ENCODE measurements at regions not wholly inside any gene's neighbourhood (a gene's known extent, or its start where the extent isn't known, plus 50 kb on each side); places are given as distances from the start of the nearest gene placed in this dataset.

DNA sequence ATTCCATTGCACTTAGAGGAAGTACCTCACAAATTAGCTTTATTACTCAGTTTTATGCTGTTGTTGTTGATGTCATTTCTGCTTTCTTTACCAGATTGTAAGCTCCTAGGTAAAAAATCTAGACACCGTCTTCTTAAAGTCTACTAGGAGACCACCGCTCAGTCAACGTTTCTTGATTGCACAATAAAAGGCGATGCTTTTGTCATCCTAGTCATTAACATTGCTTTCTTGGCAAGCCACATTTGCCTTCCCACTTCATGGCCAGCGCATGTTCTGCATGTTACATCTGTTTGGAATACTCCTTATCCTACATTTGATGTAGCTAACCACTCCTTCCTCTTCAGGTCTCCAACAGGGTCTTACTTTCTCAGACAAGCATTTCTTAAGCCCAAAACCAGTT, 464.0 kb upstream of the TUSC1 start:
- no peaks in the 10 kb centered on the region for H3K79me2 ChIP-seq (ENCODE audit: insufficient read depth, low read length)
- DNase-seq (ENCODE audit: low read depth) (no peak), FAIRE-seq (no peak)
- no peak overlapping the region for H3K27ac Mint-ChIP-seq (ENCODE audit: unreplicated experiment)
- H2AFZ ChIP-seq (ENCODE audit: low read depth, low read length) = no peak overlapping the region
- H3K36me3 Mint-ChIP-seq (ENCODE audit: low read depth, unreplicated experiment) = no peaks in the 10 kb centered on the region
- H3K4me1 Mint-ChIP-seq (ENCODE audit: low read depth, unreplicated experiment) = no peaks in the 10 kb centered on the region
- H3K27me3 Mint-ChIP-seq (ENCODE audit: low read depth, unreplicated experiment) = no peaks in the 10 kb centered on the region
- no peaks in the 10 kb centered on the region for H3K4me1 ChIP-seq (ENCODE audit: insufficient read depth, low read length)
- H3K9me3 Mint-ChIP-seq (ENCODE audit: unreplicated experiment) = no peaks in the 10 kb centered on the region
- H3K27me3 ChIP-seq (ENCODE audit: insufficient read depth, low read length) = no peaks in the 10 kb centered on the region
- H4K20me1 ChIP-seq (ENCODE audit: insufficient read depth, low read length) = no peaks in the 10 kb centered on the region
- no peak overlapping the region for H3K27ac ChIP-seq (ENCODE audit: low read depth, low read length)
- H3K9ac ChIP-seq (ENCODE audit: low read length) = no peak overlapping the region
- no peak overlapping the region for H3K4me3 Mint-ChIP-seq (ENCODE audit: unreplicated experiment)
- H3K9me3 ChIP-seq (ENCODE audit: insufficient read depth, low read depth, low read length) = no peaks in the 10 kb centered on the region
- TF ChIP-seq EZH2 (IDR thresholded peaks at IDR 0.05; ENCODE audit: insufficient read depth, low read length) = no peak
- TF ChIP-seq, protein P1, sequence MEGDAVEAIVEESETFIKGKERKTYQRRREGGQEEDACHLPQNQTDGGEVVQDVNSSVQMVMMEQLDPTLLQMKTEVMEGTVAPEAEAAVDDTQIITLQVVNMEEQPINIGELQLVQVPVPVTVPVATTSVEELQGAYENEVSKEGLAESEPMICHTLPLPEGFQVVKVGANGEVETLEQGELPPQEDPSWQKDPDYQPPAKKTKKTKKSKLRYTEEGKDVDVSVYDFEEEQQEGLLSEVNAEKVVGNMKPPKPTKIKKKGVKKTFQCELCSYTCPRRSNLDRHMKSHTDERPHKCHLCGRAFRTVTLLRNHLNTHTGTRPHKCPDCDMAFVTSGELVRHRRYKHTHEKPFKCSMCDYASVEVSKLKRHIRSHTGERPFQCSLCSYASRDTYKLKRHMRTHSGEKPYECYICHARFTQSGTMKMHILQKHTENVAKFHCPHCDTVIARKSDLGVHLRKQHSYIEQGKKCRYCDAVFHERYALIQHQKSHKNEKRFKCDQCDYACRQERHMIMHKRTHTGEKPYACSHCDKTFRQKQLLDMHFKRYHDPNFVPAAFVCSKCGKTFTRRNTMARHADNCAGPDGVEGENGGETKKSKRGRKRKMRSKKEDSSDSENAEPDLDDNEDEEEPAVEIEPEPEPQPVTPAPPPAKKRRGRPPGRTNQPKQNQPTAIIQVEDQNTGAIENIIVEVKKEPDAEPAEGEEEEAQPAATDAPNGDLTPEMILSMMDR (IDR thresholded peaks at IDR 0.05; ENCODE audit: insufficient read depth, low read depth, low read length) = no peak
- no peak overlapping the region for H3K4me3 ChIP-seq (ENCODE audit: insufficient read depth, low read depth, low read length)
- no peaks in the 10 kb centered on the region for H3K36me3 ChIP-seq (ENCODE audit: insufficient read depth, low read length)
- no peak overlapping the region for H3K4me2 ChIP-seq (ENCODE audit: low read length)

DNA sequence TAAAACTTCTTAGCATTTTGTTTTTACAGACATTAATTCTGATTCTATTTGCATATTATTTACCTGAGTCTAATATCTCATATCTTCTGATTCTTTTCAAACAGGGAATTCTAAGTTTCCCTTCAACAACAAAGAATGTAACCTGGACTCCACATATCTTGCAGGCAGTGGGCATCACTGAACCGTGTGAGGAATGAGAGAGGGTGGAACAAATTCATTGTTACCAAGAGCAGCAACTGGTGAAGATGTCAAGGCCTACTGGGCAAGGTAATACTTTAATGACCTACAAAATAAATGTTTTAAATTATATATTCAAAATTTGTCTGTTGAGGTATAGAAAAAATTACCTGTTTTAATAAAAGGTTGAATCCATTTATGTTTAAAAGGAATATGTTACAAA, 455.3 kb upstream of the TUSC1 start:
- Histone ChIP-seq H3K36me3 (ENCODE audit: insufficient read depth, low read length) (no peaks in the 10 kb centered on the region), H3K4me2 (ENCODE audit: low read length) (no peak overlapping the region), H3K4me3 (ENCODE audit: insufficient read depth, low read depth, low read length) (no peak overlapping the region), H4K20me1 (ENCODE audit: insufficient read depth, low read length) (no peaks in the 10 kb centered on the region), H3K9ac (ENCODE audit: low read length) (no peak overlapping the region), H3K4me1 (ENCODE audit: insufficient read depth, low read length) (no peaks in the 10 kb centered on the region), H2AFZ (ENCODE audit: low read depth, low read length) (no peak overlapping the region), H3K27me3 (ENCODE audit: insufficient read depth, low read length) (no peaks in the 10 kb centered on the region), H3K27ac (ENCODE audit: low read depth, low read length) (no peak overlapping the region), H3K9me3 (ENCODE audit: insufficient read depth, low read depth, low read length) (no peaks in the 10 kb centered on the region), H3K79me2 (ENCODE audit: insufficient read depth, low read length) (no peaks in the 10 kb centered on the region)
- Mint-ChIP-seq H3K27ac (ENCODE audit: unreplicated experiment) (no peak overlapping the region), H3K36me3 (ENCODE audit: low read depth, unreplicated experiment) (no peaks in the 10 kb centered on the region), H3K9me3 (ENCODE audit: unreplicated experiment) (no peaks in the 10 kb centered on the region), H3K27me3 (ENCODE audit: low read depth, unreplicated experiment) (no peaks in the 10 kb centered on the region), H3K4me3 (ENCODE audit: unreplicated experiment) (no peak overlapping the region), H3K4me1 (ENCODE audit: low read depth, unreplicated experiment) (peaks cover 5% of the 10 kb centered on the region)
- DNase-seq (ENCODE audit: low read depth) = no peak
- no peak for FAIRE-seq
- TF ChIP-seq EZH2 (IDR thresholded peaks at IDR 0.05; ENCODE audit: insufficient read depth, low read length) = no peak
- TF ChIP-seq, protein P1 (IDR thresholded peaks at IDR 0.05; ENCODE audit: insufficient read depth, low read depth, low read length) = no peak

DNA sequence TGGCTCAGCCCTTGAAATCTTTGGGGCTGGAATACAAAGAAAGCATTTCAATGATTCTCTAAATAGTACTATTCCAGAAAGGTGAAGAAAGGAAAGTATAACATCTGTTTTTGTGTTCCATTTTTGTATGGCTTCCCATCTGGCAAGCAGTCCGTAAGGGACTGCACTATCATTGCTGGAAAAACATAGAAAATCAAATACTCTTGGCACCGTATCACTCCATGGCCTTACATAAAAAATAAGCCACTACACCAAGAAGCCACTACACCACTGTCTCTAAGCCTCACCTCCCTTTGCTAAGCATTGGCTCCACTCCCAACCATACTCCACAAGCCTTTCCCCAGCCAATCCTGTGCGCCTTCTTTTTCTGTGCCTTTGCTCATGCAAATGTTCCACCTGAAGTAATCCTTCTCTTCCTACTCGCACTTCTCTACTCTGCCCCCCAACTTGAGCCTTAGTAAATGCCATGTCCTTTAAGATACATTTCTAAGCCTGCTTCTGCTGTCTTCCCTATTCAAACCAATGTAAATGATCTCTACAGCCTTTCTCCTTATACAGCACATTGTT, 454.6 kb upstream of the TUSC1 start:
- Histone ChIP-seq H3K4me3 (ENCODE audit: insufficient read depth, low read depth, low read length) (no peak overlapping the region), H3K4me1 (ENCODE audit: insufficient read depth, low read length) (no peaks in the 10 kb centered on the region), H3K9ac (ENCODE audit: low read length) (no peak overlapping the region), H3K36me3 (ENCODE audit: insufficient read depth, low read length) (no peaks in the 10 kb centered on the region), H2AFZ (ENCODE audit: low read depth, low read length) (no peak overlapping the region), H3K4me2 (ENCODE audit: low read length) (no peak overlapping the region), H3K27me3 (ENCODE audit: insufficient read depth, low read length) (no peaks in the 10 kb centered on the region), H4K20me1 (ENCODE audit: insufficient read depth, low read length) (no peaks in the 10 kb centered on the region), H3K79me2 (ENCODE audit: insufficient read depth, low read length) (no peaks in the 10 kb centered on the region), H3K9me3 (ENCODE audit: insufficient read depth, low read depth, low read length) (no peaks in the 10 kb centered on the region), H3K27ac (ENCODE audit: low read depth, low read length) (no peak overlapping the region)
- no peak overlapping the region for H3K4me3 Mint-ChIP-seq (ENCODE audit: unreplicated experiment)
- no peaks in the 10 kb centered on the region for H3K27me3 Mint-ChIP-seq (ENCODE audit: low read depth, unreplicated experiment)
- H3K27ac Mint-ChIP-seq (ENCODE audit: unreplicated experiment) = no peak overlapping the region
- peaks cover 5% of the 10 kb centered on the region for H3K4me1 Mint-ChIP-seq (ENCODE audit: low read depth, unreplicated experiment)
- DNase-seq (ENCODE audit: low read depth) (no peak), FAIRE-seq (no peak)
- H3K9me3 Mint-ChIP-seq (ENCODE audit: unreplicated experiment) = no peaks in the 10 kb centered on the region
- no peaks in the 10 kb centered on the region for H3K36me3 Mint-ChIP-seq (ENCODE audit: low read depth, unreplicated experiment)
- TF ChIP-seq EZH2 (IDR thresholded peaks at IDR 0.05; ENCODE audit: insufficient read depth, low read length) = no peak
